IPS-18a (cell line): ENCODE measurements at regions not wholly inside any gene's neighbourhood (a gene's known extent, or its start where the extent isn't known, plus 50 kb on each side); places are given as distances from the start of the nearest gene placed in this dataset.

ENCODE experiments used
- H3K27ac ChIP-seq: one replicate; pipeline ENCODE4 v1.5.1; 2013; ENCODE audit warnings: low read length
- H3K27me3 ChIP-seq: one replicate; pipeline ENCODE4 v1.6.1; 2013; ENCODE audit warnings: mild to moderate bottlenecking, low read length; ENCODE audit not compliant: control insufficient read depth, insufficient read depth
- H3K36me3 ChIP-seq: one replicate; pipeline ENCODE4 v1.6.1; 2013; ENCODE audit warnings: low read depth, low read length; ENCODE audit not compliant: control insufficient read depth
- H3K4me1 ChIP-seq: one replicate; pipeline ENCODE4 v1.6.1; 2013; ENCODE audit warnings: low read depth, low read length; ENCODE audit not compliant: control insufficient read depth
- H3K4me3 ChIP-seq: one replicate; pipeline ENCODE4 v1.5.1; 2013; ENCODE audit warnings: low read length
- H3K9ac ChIP-seq: one replicate; pipeline ENCODE4 v1.6.1; 2013; ENCODE audit warnings: mild to moderate bottlenecking, low read length, moderate library complexity
- H3K9me3 ChIP-seq: one replicate; pipeline ENCODE4 v1.6.1; 2013; ENCODE audit warnings: low read depth, low read length; ENCODE audit not compliant: control insufficient read depth

DNA sequence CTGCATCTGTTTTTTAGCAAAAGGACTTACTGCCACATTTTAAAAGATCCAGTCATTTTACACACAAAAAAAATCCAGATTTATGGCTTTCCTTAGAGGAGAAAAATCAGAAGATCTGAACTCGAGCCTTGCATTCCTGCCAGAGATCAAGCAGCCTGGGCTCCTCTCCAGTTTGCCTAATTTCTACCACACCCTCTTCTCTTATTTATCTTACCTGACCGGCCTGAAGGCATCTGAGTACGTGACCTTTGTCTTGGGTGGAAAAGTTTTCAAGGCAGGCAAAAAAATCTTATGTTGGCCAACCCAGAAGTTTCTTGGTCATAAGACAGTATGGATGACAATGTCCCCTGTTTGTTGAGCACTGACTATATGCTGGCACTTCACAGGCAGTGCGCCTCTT is 60.3 kb downstream of the CHRD start:
- no peak overlapping the region for H3K9ac ChIP-seq
- no peaks in the 10 kb centered on the region for H3K36me3 ChIP-seq
- no peaks in the 10 kb centered on the region for H3K27me3 ChIP-seq
- H3K4me1 ChIP-seq, result no peaks in the 10 kb centered on the region
- no peak overlapping the region for H3K27ac ChIP-seq
- no peaks in the 10 kb centered on the region for H3K9me3 ChIP-seq
- H3K4me3 ChIP-seq, result no peak overlapping the region

- no peaks in the 10 kb centered on the region for H3K27me3 ChIP-seq
- no peaks in the 10 kb centered on the region for H3K9me3 ChIP-seq
- H3K27ac ChIP-seq, result no peak overlapping the region
- H3K4me3 ChIP-seq, result no peak overlapping the region
- no peaks in the 10 kb centered on the region for H3K4me1 ChIP-seq
- no peak overlapping the region for H3K9ac ChIP-seq
- no peaks in the 10 kb centered on the region for H3K36me3 ChIP-seq
These were observed 61.5 kb downstream of the CHRD start for GRCh38 chr3:184441202-184441900.

DNA sequence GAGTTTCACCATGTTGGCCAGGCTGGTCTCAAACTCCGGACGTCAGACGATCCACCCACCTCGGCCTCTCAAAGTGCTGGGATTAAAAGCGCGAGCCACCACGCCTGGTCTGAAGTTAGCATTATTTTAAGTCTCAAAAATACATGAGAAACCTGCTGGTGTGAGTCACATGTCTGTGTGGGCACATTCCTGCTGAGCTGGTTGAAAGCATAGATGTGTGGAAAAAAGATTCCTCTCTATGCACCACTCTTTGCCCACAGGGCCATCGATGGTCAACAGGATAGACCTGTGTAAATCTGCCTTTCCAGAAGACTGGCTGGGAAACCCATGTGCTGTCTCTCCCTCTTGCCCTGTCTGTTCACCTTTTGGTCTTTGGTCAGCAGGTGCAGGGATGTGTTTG is 63.5 kb downstream of the CHRD start:
- Histone ChIP-seq H3K27me3 (no peaks in the 10 kb centered on the region), H3K27ac (no peak overlapping the region), H3K4me3 (no peak overlapping the region), H3K36me3 (no peaks in the 10 kb centered on the region), H3K9ac (no peak overlapping the region), H3K9me3 (no peaks in the 10 kb centered on the region), H3K4me1 (no peaks in the 10 kb centered on the region)

DNA sequence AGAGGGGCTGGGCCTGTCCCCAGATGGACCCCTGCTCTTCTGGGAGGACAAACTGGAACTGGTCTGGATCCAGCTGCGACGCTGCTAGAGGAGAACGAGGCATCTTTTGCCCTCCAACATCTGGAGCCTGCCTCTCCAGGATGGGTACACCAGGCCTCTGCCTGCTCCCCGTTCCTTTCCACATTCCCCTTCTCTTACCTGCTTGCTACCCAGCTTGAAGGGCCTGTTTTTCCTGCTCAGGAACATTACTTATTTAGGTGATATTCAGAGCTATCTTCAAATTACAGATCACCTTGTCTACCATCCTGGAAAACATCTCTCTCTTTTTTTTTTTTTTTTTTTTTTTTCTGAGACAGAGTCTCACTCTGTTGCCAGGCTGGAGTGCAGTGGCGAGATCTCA is 64.0 kb downstream of the CHRD start:
- Histone ChIP-seq H3K9me3 (no peaks in the 10 kb centered on the region), H3K4me1 (no peaks in the 10 kb centered on the region), H3K4me3 (no peak overlapping the region), H3K36me3 (no peaks in the 10 kb centered on the region), H3K27ac (no peak overlapping the region), H3K9ac (no peak overlapping the region), H3K27me3 (no peaks in the 10 kb centered on the region)

GRCh38 chr3:184448321-184449160 is 68.7 kb downstream of the CHRD start:
- no peaks in the 10 kb centered on the region for H3K36me3 ChIP-seq
- no peak overlapping the region for H3K9ac ChIP-seq
- H3K27me3 ChIP-seq, result no peaks in the 10 kb centered on the region
- no peak overlapping the region for H3K4me3 ChIP-seq
- no peaks in the 10 kb centered on the region for H3K4me1 ChIP-seq
- H3K9me3 ChIP-seq, result no peaks in the 10 kb centered on the region
- no peak overlapping the region for H3K27ac ChIP-seq

DNA sequence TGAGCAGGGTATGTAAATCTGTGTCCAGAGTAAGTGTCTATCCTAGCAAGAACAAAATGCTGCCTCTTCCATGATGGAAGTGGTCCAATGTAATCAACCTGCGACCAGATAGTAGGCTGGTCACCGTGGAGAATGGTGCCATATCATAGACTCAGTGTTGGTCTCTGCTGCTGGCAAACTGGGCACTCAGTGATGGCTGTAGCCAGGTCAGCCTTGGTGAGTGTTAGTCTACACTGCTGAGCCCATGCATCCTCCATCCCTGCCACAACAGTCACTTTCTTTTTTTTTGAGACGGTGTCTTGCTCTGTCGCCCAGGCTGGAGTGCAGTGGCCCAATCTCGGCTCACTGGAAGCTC is 69.3 kb downstream of the CHRD start:
- no peak overlapping the region for H3K4me3 ChIP-seq
- no peaks in the 10 kb centered on the region for H3K27me3 ChIP-seq
- H3K9ac ChIP-seq, result no peak overlapping the region
- no peaks in the 10 kb centered on the region for H3K9me3 ChIP-seq
- no peaks in the 10 kb centered on the region for H3K36me3 ChIP-seq
- no peaks in the 10 kb centered on the region for H3K4me1 ChIP-seq
- H3K27ac ChIP-seq, result no peak overlapping the region

- no peaks in the 10 kb centered on the region for H3K36me3 ChIP-seq
- no peak overlapping the region for H3K4me3 ChIP-seq
- H3K4me1 ChIP-seq, result no peaks in the 10 kb centered on the region
- H3K27ac ChIP-seq, result no peak overlapping the region
- no peak overlapping the region for H3K9ac ChIP-seq
- H3K27me3 ChIP-seq, result no peaks in the 10 kb centered on the region
- no peaks in the 10 kb centered on the region for H3K9me3 ChIP-seq
These were observed 70.7 kb downstream of the CHRD start for GRCh38 chr3:184450547-184450946.

- Histone ChIP-seq H3K4me1 (no peaks in the 10 kb centered on the region), H3K27ac (no peak overlapping the region), H3K27me3 (no peaks in the 10 kb centered on the region), H3K9me3 (no peaks in the 10 kb centered on the region), H3K36me3 (no peaks in the 10 kb centered on the region), H3K4me3 (no peak overlapping the region), H3K9ac (no peak overlapping the region)
These were observed 73.4 kb downstream of the CHRD start for GRCh38 chr3:184453296-184453695.

- Histone ChIP-seq H3K9me3 (no peaks in the 10 kb centered on the region), H3K36me3 (no peaks in the 10 kb centered on the region)
These were observed 76.1 kb downstream of the CHRD start for GRCh38 chr3:184455991-184456390.

GRCh38 chr3:184456476-184456875 is 76.6 kb downstream of the CHRD start:
- Histone ChIP-seq H3K36me3 (no peaks in the 10 kb centered on the region), H3K9ac (no peak overlapping the region), H3K27ac (no peak overlapping the region), H3K4me3 (no peak overlapping the region), H3K9me3 (no peaks in the 10 kb centered on the region), H3K4me1 (no peaks in the 10 kb centered on the region), H3K27me3 (no peaks in the 10 kb centered on the region)

More at GRCh38 chr3:184455991-184456390, 76.1 kb downstream of the CHRD start:
- no peaks in the 10 kb centered on the region for H3K27me3 ChIP-seq
- H3K9ac ChIP-seq, result no peak overlapping the region
- H3K4me3 ChIP-seq, result no peak overlapping the region
- H3K27ac ChIP-seq, result no peak overlapping the region
- no peaks in the 10 kb centered on the region for H3K4me1 ChIP-seq

DNA sequence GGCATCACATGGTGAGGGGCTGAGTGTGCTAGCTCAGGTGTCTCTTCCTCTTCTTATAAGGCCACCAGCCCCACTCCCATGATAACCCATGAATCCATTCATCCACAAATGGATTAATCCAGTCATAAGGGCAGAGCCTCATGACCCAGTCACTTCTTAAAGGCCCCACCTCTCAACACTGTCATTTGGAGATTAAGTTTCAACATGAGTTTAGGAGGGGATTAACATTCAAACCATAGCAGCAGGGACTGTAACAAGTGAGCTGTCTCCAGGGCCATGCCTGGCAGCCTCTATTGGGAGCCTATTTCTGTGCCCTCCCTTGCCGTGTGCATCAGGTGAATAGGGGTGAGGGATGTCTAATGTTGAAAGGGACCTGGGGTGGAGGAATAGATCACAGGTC is 77.5 kb downstream of the CHRD start:
- Histone ChIP-seq H3K9ac (no peak overlapping the region), H3K27me3 (no peaks in the 10 kb centered on the region), H3K27ac (no peak overlapping the region), H3K4me3 (no peak overlapping the region), H3K4me1 (no peaks in the 10 kb centered on the region), H3K9me3 (no peaks in the 10 kb centered on the region), H3K36me3 (no peaks in the 10 kb centered on the region)
